B cell (primary cell): ENCODE measurements at regions not wholly inside any gene's neighbourhood (a gene's known extent, or its start where the extent isn't known, plus 50 kb on each side); places are given as distances from the start of the nearest gene placed in this dataset.

Experiments
- EZH2 ChIP-seq: IDR thresholded peaks from 2 replicates; pipeline ENCODE4 v1.6.1; 2012; ENCODE audit warnings: borderline replicate concordance, low read depth, mild to moderate bottlenecking, moderate library complexity, low read length; ENCODE audit not compliant: insufficient read depth, poor library complexity, severe bottlenecking
- TF ChIP-seq, protein P1 (sequence below): fragments of 200-600 bp; IDR thresholded peaks from one replicate; pipeline ENCODE4 v1.8.0; 2022; ENCODE audit warnings: antibody characterized with exemption, mild to moderate bottlenecking

GRCh38 chr11:116096272-116096995 is 592.2 kb upstream of the CADM1 start:
- TF ChIP-seq, protein P1, sequence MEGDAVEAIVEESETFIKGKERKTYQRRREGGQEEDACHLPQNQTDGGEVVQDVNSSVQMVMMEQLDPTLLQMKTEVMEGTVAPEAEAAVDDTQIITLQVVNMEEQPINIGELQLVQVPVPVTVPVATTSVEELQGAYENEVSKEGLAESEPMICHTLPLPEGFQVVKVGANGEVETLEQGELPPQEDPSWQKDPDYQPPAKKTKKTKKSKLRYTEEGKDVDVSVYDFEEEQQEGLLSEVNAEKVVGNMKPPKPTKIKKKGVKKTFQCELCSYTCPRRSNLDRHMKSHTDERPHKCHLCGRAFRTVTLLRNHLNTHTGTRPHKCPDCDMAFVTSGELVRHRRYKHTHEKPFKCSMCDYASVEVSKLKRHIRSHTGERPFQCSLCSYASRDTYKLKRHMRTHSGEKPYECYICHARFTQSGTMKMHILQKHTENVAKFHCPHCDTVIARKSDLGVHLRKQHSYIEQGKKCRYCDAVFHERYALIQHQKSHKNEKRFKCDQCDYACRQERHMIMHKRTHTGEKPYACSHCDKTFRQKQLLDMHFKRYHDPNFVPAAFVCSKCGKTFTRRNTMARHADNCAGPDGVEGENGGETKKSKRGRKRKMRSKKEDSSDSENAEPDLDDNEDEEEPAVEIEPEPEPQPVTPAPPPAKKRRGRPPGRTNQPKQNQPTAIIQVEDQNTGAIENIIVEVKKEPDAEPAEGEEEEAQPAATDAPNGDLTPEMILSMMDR = no peak
- TF ChIP-seq EZH2 = no peak
